ENCODE measurements at regions not wholly inside any gene's neighbourhood (a gene's known extent, or its start where the extent isn't known, plus 50 kb on each side); places are given as distances from the start of the nearest gene placed in this dataset.

DNA sequence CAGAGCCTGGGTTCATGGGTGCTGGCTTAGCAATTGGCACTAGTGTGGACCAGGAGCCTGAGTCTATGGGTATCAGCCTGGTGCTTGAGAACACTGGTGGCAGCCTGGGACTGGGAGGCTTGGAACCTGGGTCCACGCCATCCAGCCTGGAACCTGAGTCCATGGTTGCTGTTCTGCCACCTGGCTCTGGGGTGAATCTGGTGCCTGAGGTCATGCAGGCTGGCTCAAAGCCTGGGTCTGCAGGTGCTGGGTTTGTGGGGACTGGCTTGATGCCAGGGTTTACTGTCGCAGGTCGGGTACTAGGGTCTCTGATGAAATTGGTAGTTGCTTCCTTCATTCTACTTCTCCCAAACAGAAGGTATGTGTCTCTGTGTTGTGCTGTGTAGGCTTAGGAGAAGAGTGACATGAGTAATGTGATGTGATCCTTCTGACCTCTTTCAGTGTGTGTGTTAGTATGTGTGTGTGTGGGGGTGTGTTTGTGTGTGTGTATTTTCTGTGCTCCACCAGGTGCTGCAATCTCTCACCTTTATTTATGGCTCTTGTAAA lies 517.0 kb upstream of the EPHA5 start:
- Mint-ChIP-seq H3K4me3 (no peak overlapping the region), H3K4me1 (ENCODE audit: low read depth) (peaks cover 5% of the 10 kb centered on the region; the same call in 1 of the 2 replicates), H3K27ac (no peak overlapping the region), H3K36me3 (ENCODE audit: low read depth) (no peaks in the 10 kb centered on the region), H3K9me3 (peaks cover 9% of the 10 kb centered on the region), H3K27me3 (ENCODE audit: insufficient read depth) (no peaks in the 10 kb centered on the region)
- TF ChIP-seq CTCF (IDR thresholded peaks at IDR 0.05) = no peak
- DNase-seq = no peak

- H3K36me3 Mint-ChIP-seq (ENCODE audit: low read depth) = no peaks in the 10 kb centered on the region
- no peaks in the 10 kb centered on the region for H3K27me3 Mint-ChIP-seq (ENCODE audit: insufficient read depth)
- no peak overlapping the region for H3K27ac Mint-ChIP-seq
- no peak overlapping the region for H3K4me3 Mint-ChIP-seq
- peaks cover 5% of the 10 kb centered on the region; the same call in 1 of the 2 replicates for H3K4me1 Mint-ChIP-seq (ENCODE audit: low read depth)
- no peak for DNase-seq
- no peak for TF ChIP-seq CTCF (IDR thresholded peaks at IDR 0.05)
- H3K9me3 Mint-ChIP-seq = peaks cover 9% of the 10 kb centered on the region
Observed at GRCh38 chr4:66186095-66186494, 515.8 kb upstream of the EPHA5 start.

GRCh38 chr4:66182636-66183035 lies 512.3 kb upstream of the EPHA5 start:
- DNase-seq = no peak
- no peak for TF ChIP-seq CTCF (IDR thresholded peaks at IDR 0.05)
- Mint-ChIP-seq H3K4me1 (ENCODE audit: low read depth) (peaks cover 20% of the 10 kb centered on the region; the same call in 1 of the 2 replicates), H3K4me3 (no peak overlapping the region), H3K9me3 (peaks cover 9% of the 10 kb centered on the region), H3K27ac (no peak overlapping the region), H3K27me3 (ENCODE audit: insufficient read depth) (no peaks in the 10 kb centered on the region; the same call in 1 of the 2 replicates), H3K36me3 (ENCODE audit: low read depth) (no peaks in the 10 kb centered on the region)

DNA sequence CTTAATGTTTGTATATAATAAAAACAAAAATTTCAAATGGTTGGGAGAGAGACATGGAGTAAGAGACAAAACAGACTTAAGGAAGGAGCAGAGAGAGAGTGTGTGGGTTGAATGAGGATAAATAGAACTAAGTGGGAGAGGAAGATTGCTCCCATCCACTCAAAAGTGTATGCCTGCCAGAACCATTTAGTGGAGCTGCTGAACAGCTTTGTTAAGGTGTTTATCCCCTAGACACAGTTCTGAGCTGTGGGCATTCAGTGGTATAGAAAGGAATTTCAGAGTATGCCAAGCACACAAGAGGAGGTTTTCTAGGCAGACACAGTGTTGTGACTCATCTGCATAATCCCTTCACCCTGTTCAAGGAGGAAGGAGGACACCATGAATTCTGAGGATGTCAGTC lies 508.6 kb upstream of the EPHA5 start:
- TF ChIP-seq CTCF (IDR thresholded peaks at IDR 0.05) = no peak
- DNase-seq = no peak
- Mint-ChIP-seq H3K9me3 (peaks cover 17% of the 10 kb centered on the region), H3K27me3 (ENCODE audit: insufficient read depth) (no peaks in the 10 kb centered on the region; the same call in 1 of the 2 replicates), H3K27ac (peak overlapping the region; percentile 55; the same call in 1 of the 2 replicates), H3K4me3 (peak overlapping the region; percentile 31; the same call in 1 of the 2 replicates), H3K36me3 (ENCODE audit: low read depth) (no peaks in the 10 kb centered on the region; the same call in 1 of the 2 replicates), H3K4me1 (ENCODE audit: low read depth) (peaks cover 32% of the 10 kb centered on the region; the same call in 1 of the 2 replicates)

GRCh38 chr4:66169341-66169740 lies 499.1 kb upstream of the EPHA5 start:
- peak; percentile 52; the same call in 1 of the 2 replicates for TF ChIP-seq CTCF (IDR thresholded peaks at IDR 0.05)
- H3K27me3 Mint-ChIP-seq (ENCODE audit: insufficient read depth) = 0 out of 2 replicates have a peak, but pooled peaks cover 1% of the 10 kb centered on the region
- H3K27ac Mint-ChIP-seq = no peak overlapping the region
- H3K4me3 Mint-ChIP-seq = no peak overlapping the region; the same call in 1 of the 2 replicates
- DNase-seq = no peak
- no peaks in the 10 kb centered on the region; the same call in 1 of the 2 replicates for H3K36me3 Mint-ChIP-seq (ENCODE audit: low read depth)
- no peaks in the 10 kb centered on the region for H3K4me1 Mint-ChIP-seq (ENCODE audit: low read depth)
- peaks cover 11% of the 10 kb centered on the region; the same call in 1 of the 2 replicates for H3K9me3 Mint-ChIP-seq
